HCT116 (cell line): ENCODE measurements at regions not wholly inside any gene's neighbourhood (a gene's known extent, or its start where the extent isn't known, plus 50 kb on each side); places are given as distances from the start of the nearest gene placed in this dataset.

Experiments used
- ATAC-seq: fragments of 200-7000 bp; cut with Tn5 transposase; 2 replicates; pipeline ENCODE4 v1.9.1; 2020; ENCODE audit warnings: mild to moderate bottlenecking, moderate library complexity
- BruUV-seq: library from RNA; stranded (reverse); fragments of 400-500 nt; replicated peaks from 2 replicates; lab custom pipeline; 2021; lab: Mats Ljungman, UMichigan
- CTCF ChIA-PET: fragments of 300-600 bp; sonication (Branson Sonifier 250); formaldehyde crosslinking; loops from one replicate; lab custom pipeline; 2021; ENCODE audit warnings: antibody characterized with exemption; lab: Charles Lee
- POLR2A ChIA-PET: fragments of 300-600, 350-600 bp; sonication (Branson Sonifier 250); formaldehyde crosslinking; loops from one replicate; lab custom pipeline; 2021; ENCODE audit warnings: antibody characterized with exemption; lab: Charles Lee
- RAD21 ChIA-PET, 2 experiments: fragments of 300-600 bp; sonication (Branson Sonifier 250); formaldehyde crosslinking; loops; one replicate each; lab custom pipeline; 2023; ENCODE audit warnings: low total read pairs in 2 of 2; ENCODE audit not compliant: uncharacterized antibody in 2 of 2, unreplicated experiment in 2 of 2, low non-redundant PET in 1 of 2; lab: Charles Lee
- DNase-seq: peaks from one replicate; pipeline ENCODE4 v3.0.0-alpha.2; 2010; ENCODE audit warnings: low read depth, low spot score
- H2AFZ ChIP-seq: fragments of 200-600 bp; shearing (Covaris generic), sonication (generic); 2 replicates; pipeline ENCODE4 v1.6.1; 2017; ENCODE audit warnings: low read depth, mixed run types, mixed read lengths, antibody characterized with exemption, low read length; ENCODE audit not compliant: poor library complexity, severe bottlenecking
- H3K27ac ChIP-seq: 2 replicates; pipeline ENCODE4 v1.5.1; 2012; ENCODE audit warnings: low read depth, low read length
- H3K27me3 ChIP-seq: fragments of 200-600 bp; sonication (generic); 2 replicates; pipeline ENCODE4 v1.6.1; 2016; ENCODE audit warnings: mixed run types, low read length, mixed read lengths; ENCODE audit not compliant: insufficient read depth
- H3K36me3 ChIP-seq, 2 experiments: fragments of 200-500 bp in 1 of 2; fragments of 200-600 bp in 1 of 2; sonication (Bioruptor generic) in 1 of 2; sonication (generic) in 1 of 2; 2 replicates each; pipeline versions ENCODE4 v1.5.1 to v1.6.1; 2014 to 2016; ENCODE audit warnings: low read length in 2 of 2, inconsistent platforms in 1 of 2, mixed read lengths in 1 of 2, mixed run types in 1 of 2; ENCODE audit not compliant: insufficient read depth in 2 of 2, control insufficient read depth in 1 of 2
- H3K4me1 ChIP-seq, 2 experiments: fragments of 200-600 bp in 1 of 2; sonication (generic) in 1 of 2; 2 replicates each; pipeline versions ENCODE4 v1.5.1 to v1.6.1; 2012 to 2017; ENCODE audit warnings: low read length in 2 of 2, inconsistent platforms in 1 of 2, mild to moderate bottlenecking in 1 of 2, mixed read lengths in 1 of 2, mixed run types in 1 of 2, moderate library complexity in 1 of 2; ENCODE audit not compliant: insufficient read depth in 2 of 2, control insufficient read depth in 1 of 2
- H3K4me2 ChIP-seq: fragments of 200-600 bp; sonication (generic); 2 replicates; pipeline ENCODE4 v1.6.1; 2017; ENCODE audit warnings: mixed run types, low read length, mixed read lengths
- H3K4me3 ChIP-seq, 2 experiments: fragments of 200-600 bp in 1 of 2; sonication (generic) in 1 of 2; replicated peaks in 1 of 2; 2 replicates each; pipeline ENCODE4 v1.5.1; 2011 to 2016; ENCODE audit warnings: low read length in 2 of 2, control low read depth in 1 of 2, low read depth in 1 of 2, mild to moderate bottlenecking in 1 of 2, mixed read lengths in 1 of 2, mixed run types in 1 of 2
- H3K79me2 ChIP-seq: fragments of 200-600 bp; sonication (generic); 2 replicates; pipeline ENCODE4 v1.6.1; 2017; ENCODE audit warnings: mild to moderate bottlenecking, mixed run types, low read length, moderate library complexity, mixed read lengths; ENCODE audit not compliant: insufficient read depth
- H3K9ac ChIP-seq: fragments of 200-600 bp; sonication (generic); 2 replicates; pipeline ENCODE4 v1.6.1; 2016; ENCODE audit warnings: low read length, mixed read lengths
- H3K9me2 ChIP-seq: fragments of 200-600 bp; sonication (generic), shearing (Covaris generic); 2 replicates; pipeline ENCODE4 v1.6.1; 2017; ENCODE audit warnings: mixed run types, mild to moderate bottlenecking, moderate library complexity; ENCODE audit not compliant: insufficient read depth
- H3K9me3 ChIP-seq, 2 experiments: fragments of 200-500 bp in 1 of 2; fragments of 200-600 bp in 1 of 2; sonication (Bioruptor generic) in 1 of 2; sonication (generic) in 1 of 2; 2 replicates each; pipeline ENCODE4 v1.6.1; 2014 to 2017; ENCODE audit warnings: low read length in 2 of 2, mixed read lengths in 2 of 2, inconsistent platforms in 1 of 2, low read depth in 1 of 2, mild to moderate bottlenecking in 1 of 2, mixed run types in 1 of 2, moderate library complexity in 1 of 2; ENCODE audit not compliant: control insufficient read depth in 1 of 2, insufficient read depth in 1 of 2
- H4K20me1 ChIP-seq: fragments of 200-600 bp; sonication (generic), shearing (Covaris generic); 2 replicates; pipeline ENCODE4 v1.6.1; 2017; ENCODE audit warnings: mixed run types, mild to moderate bottlenecking, moderate library complexity; ENCODE audit not compliant: insufficient read depth
- CBX3 ChIP-seq: IDR thresholded peaks from 2 replicates; pipeline ENCODE4 v1.6.1; 2012; ENCODE audit warnings: low read depth
- ELF1 ChIP-seq: IDR thresholded peaks from 2 replicates; pipeline ENCODE4 v1.6.1; 2012; ENCODE audit warnings: low read depth, borderline replicate concordance
- EZH2 ChIP-seq: fragments of 200-600 bp; sonication (generic); IDR thresholded peaks from 2 replicates; pipeline ENCODE4 v1.6.1; 2017; ENCODE audit warnings: antibody characterized with exemption, mixed run types
- EZH2phosphoT487 ChIP-seq: fragments of 200-600 bp; IDR thresholded peaks from 2 replicates; pipeline ENCODE4 v1.6.1; 2018; ENCODE audit warnings: antibody characterized with exemption, borderline replicate concordance
- FOSL1 ChIP-seq: IDR thresholded peaks from 2 replicates; pipeline ENCODE4 v1.6.1; 2012; ENCODE audit warnings: low read depth
- JUND ChIP-seq: IDR thresholded peaks from 2 replicates; pipeline ENCODE4 v1.6.1; 2012
- POLR2AphosphoS5 ChIP-seq: IDR thresholded peaks from 2 replicates; pipeline ENCODE4 v1.6.1; 2011; ENCODE audit warnings: mild to moderate bottlenecking, low read depth, low read length, moderate library complexity
- SIN3A ChIP-seq: IDR thresholded peaks from 2 replicates; pipeline ENCODE4 v1.6.1; 2012; ENCODE audit warnings: low read depth
- SP1 ChIP-seq: IDR thresholded peaks from 2 replicates; pipeline ENCODE4 v1.6.1; 2012; ENCODE audit warnings: low read depth
- SRF ChIP-seq: IDR thresholded peaks from 2 replicates; pipeline ENCODE4 v1.6.1; 2012; ENCODE audit warnings: low read depth
- TCF7L2 ChIP-seq: IDR thresholded peaks from 2 replicates; pipeline ENCODE4 v1.7.0; 2011; ENCODE audit warnings: borderline replicate concordance, inconsistent platforms; ENCODE audit not compliant: insufficient read depth, insufficient read length; ENCODE audit errors: extremely low read depth
- ZFX ChIP-seq: fragments of 450-650 bp; IDR thresholded peaks from 2 replicates; pipeline ENCODE4 v1.6.1; 2017
- intact Hi-C: fragments of 100-400 bp; cut with micrococcal nuclease; formaldehyde crosslinking; loops from 2 replicates; pipeline ENCODE4 v1.10.0; 2022
- TF ChIP-seq, protein P1 (sequence below): IDR thresholded peaks from 2 replicates; pipeline ENCODE4 v1.6.1; 2012
- TF ChIP-seq, protein P2 (sequence below): IDR thresholded peaks from 2 replicates; pipeline ENCODE4 v1.6.1; 2012; ENCODE audit warnings: low read depth
- TF ChIP-seq, protein P3 (sequence below): IDR thresholded peaks from 2 replicates; pipeline ENCODE4 v1.6.1; 2012
- TF ChIP-seq, protein P4 (sequence below), 3 experiments: fragments of 200-600 bp in 1 of 3; sonication (generic) in 1 of 3; IDR thresholded peaks in 2 of 3; conservative IDR thresholded peaks in 1 of 3; 2 replicates each; pipeline ENCODE4 v1.5.1; 2012 to 2017; ENCODE audit warnings: low read depth in 2 of 3, low read length in 2 of 3, antibody characterized with exemption in 1 of 3, borderline replicate concordance in 1 of 3, control low read depth in 1 of 3, mild to moderate bottlenecking in 1 of 3, mixed read lengths in 1 of 3, mixed run types in 1 of 3, moderate library complexity in 1 of 3; ENCODE audit not compliant: insufficient read depth in 1 of 3

DNA sequence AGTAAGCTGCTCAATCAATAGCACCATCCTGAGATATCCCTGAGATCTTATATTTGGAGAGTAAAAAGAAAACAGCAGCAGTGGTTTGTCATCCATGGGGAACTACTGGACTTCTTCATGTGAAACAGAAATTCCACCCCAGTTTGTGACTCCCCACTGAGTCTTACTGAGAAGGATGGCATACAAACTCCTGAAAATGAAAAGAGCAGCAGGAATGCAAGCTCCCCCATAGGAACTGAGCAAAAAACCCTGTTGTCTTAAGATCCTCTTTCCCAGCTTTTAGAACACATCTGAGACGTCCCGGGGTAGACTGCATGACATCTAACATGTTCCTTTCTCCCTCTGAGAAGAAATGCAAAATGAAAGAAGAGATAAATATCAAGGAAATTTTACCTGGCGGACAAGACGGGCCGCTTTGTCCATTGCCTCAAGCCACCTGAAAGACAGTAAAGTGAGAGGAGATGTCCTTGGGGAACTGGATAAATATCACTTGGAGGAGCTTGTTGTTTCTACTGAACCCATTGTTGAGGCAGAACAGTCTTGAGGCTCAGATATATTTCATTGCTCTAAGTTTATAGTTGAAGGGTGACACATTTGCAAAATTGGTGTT, 117.1 kb downstream of the NUDT12 start (continued):
- TF ChIP-seq SIN3A: no peak
- TF ChIP-seq CBX3: no peak
- TF ChIP-seq, protein P1, sequence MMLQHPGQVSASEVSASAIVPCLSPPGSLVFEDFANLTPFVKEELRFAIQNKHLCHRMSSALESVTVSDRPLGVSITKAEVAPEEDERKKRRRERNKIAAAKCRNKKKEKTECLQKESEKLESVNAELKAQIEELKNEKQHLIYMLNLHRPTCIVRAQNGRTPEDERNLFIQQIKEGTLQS: no peak
- TF ChIP-seq EZH2phosphoT487: no peak
- no peak for TF ChIP-seq ELF1

DNA sequence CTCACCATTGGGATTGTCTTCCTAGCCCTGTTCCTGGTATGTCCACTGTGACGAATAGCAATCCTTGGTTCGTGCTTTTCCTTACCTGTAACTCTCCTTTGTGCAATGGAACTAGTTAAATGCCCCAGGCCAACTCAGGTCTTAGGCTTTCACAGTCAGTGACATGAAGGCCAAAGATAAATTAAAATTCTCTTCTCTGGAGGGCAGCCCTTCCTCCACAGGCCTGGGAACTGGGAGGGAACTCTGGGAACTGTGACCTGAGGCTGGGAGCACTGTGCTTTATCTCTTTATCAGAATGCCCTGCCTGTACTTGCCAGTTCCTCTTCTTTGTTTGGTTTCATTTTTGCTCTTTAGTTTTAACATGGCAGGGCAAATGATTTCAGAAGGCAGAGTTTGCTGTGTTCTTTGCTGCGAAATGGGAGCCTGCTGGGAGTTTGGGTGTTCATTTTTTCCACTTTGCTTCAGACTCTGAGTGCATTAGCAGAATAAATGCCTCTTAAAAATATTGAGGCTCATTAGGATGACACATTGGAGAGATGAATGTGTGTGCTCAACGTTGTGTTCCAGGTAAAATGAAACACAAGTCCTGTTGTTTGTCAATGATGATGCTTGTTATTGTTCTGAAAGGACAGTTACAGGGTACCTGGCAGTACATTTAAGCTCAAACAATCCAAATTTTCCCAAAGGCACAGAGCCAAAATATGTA, 118.1 kb downstream of the NUDT12 start:
- intact Hi-C loops: no loop called here
- BruUV-seq: no TSS peak
- no peaks in the 10 kb centered on the region for H3K27me3 ChIP-seq
- no peaks in the 10 kb centered on the region for H3K9me3 ChIP-seq
- no peaks in the 10 kb centered on the region for H4K20me1 ChIP-seq
- DNase-seq (no peak), ATAC-seq (no peak)
- no peaks in the 10 kb centered on the region for H3K36me3 ChIP-seq
- RAD21 ChIA-PET: no interaction called here
- H3K9ac ChIP-seq: no peak overlapping the region
- H3K27ac ChIP-seq: no peak overlapping the region
- no peaks in the 10 kb centered on the region for H3K79me2 ChIP-seq
- POLR2A ChIA-PET: no interaction called here
- H3K9me2 ChIP-seq: no peaks in the 10 kb centered on the region
- TF ChIP-seq SP1: no peak
- TF ChIP-seq SRF: no peak
- TF ChIP-seq, protein P2, sequence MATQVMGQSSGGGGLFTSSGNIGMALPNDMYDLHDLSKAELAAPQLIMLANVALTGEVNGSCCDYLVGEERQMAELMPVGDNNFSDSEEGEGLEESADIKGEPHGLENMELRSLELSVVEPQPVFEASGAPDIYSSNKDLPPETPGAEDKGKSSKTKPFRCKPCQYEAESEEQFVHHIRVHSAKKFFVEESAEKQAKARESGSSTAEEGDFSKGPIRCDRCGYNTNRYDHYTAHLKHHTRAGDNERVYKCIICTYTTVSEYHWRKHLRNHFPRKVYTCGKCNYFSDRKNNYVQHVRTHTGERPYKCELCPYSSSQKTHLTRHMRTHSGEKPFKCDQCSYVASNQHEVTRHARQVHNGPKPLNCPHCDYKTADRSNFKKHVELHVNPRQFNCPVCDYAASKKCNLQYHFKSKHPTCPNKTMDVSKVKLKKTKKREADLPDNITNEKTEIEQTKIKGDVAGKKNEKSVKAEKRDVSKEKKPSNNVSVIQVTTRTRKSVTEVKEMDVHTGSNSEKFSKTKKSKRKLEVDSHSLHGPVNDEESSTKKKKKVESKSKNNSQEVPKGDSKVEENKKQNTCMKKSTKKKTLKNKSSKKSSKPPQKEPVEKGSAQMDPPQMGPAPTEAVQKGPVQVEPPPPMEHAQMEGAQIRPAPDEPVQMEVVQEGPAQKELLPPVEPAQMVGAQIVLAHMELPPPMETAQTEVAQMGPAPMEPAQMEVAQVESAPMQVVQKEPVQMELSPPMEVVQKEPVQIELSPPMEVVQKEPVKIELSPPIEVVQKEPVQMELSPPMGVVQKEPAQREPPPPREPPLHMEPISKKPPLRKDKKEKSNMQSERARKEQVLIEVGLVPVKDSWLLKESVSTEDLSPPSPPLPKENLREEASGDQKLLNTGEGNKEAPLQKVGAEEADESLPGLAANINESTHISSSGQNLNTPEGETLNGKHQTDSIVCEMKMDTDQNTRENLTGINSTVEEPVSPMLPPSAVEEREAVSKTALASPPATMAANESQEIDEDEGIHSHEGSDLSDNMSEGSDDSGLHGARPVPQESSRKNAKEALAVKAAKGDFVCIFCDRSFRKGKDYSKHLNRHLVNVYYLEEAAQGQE: no peak
- TF ChIP-seq, protein P3, sequence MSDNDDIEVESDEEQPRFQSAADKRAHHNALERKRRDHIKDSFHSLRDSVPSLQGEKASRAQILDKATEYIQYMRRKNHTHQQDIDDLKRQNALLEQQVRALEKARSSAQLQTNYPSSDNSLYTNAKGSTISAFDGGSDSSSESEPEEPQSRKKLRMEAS: no peak
- no peak for TF ChIP-seq POLR2AphosphoS5
- TF ChIP-seq, protein P4, sequence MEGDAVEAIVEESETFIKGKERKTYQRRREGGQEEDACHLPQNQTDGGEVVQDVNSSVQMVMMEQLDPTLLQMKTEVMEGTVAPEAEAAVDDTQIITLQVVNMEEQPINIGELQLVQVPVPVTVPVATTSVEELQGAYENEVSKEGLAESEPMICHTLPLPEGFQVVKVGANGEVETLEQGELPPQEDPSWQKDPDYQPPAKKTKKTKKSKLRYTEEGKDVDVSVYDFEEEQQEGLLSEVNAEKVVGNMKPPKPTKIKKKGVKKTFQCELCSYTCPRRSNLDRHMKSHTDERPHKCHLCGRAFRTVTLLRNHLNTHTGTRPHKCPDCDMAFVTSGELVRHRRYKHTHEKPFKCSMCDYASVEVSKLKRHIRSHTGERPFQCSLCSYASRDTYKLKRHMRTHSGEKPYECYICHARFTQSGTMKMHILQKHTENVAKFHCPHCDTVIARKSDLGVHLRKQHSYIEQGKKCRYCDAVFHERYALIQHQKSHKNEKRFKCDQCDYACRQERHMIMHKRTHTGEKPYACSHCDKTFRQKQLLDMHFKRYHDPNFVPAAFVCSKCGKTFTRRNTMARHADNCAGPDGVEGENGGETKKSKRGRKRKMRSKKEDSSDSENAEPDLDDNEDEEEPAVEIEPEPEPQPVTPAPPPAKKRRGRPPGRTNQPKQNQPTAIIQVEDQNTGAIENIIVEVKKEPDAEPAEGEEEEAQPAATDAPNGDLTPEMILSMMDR (IDR thresholded peaks at IDR 0.05 in 2 of 3, conservative IDR thresholded peaks at IDR 0.05 in 1 of 3; ENCODE audit: borderline replicate concordance in 1 of 3, insufficient read depth in 1 of 3, low read depth in 2 of 3, low read length in 2 of 3): no peak
- no peak for TF ChIP-seq JUND
- TF ChIP-seq TCF7L2: no peak
- TF ChIP-seq ZFX: no peak
- no peak for TF ChIP-seq FOSL1
- TF ChIP-seq EZH2: no peak
- H2AFZ ChIP-seq: no peak overlapping the region
- CTCF ChIA-PET: no interaction called here
- H3K4me2 ChIP-seq: no peak overlapping the region
- H3K4me1 ChIP-seq: no peaks in the 10 kb centered on the region
- H3K4me3 ChIP-seq: no peak overlapping the region
